H9 (cell line): ENCODE measurements at regions not wholly inside any gene's neighbourhood (a gene's known extent, or its start where the extent isn't known, plus 50 kb on each side); places are given as distances from the start of the nearest gene placed in this dataset.

ENCODE experiments used
- DNase-seq: peaks from one replicate; pipeline ENCODE4 v3.0.0-alpha.2; 2017
- H2AFZ ChIP-seq: one replicate; pipeline ENCODE4 v1.6.1; 2013; ENCODE audit warnings: mild to moderate bottlenecking, low read length, control low read depth, moderate library complexity
- H2AK5ac ChIP-seq: 2 replicates; pipeline ENCODE4 v1.6.1; 2013; ENCODE audit warnings: low read length, control low read depth, mixed read lengths; ENCODE audit not compliant: insufficient read length
- H2BK120ac ChIP-seq: one replicate; pipeline ENCODE4 v1.6.1; 2013; ENCODE audit warnings: low read depth, mild to moderate bottlenecking, low read length, control low read depth, inconsistent platforms; ENCODE audit not compliant: poor library complexity, severe bottlenecking
- H2BK12ac ChIP-seq: 2 replicates; pipeline ENCODE4 v1.6.1; 2013; ENCODE audit warnings: low read length, control low read depth, mixed read lengths, low read depth; ENCODE audit not compliant: insufficient read length
- H2BK15ac ChIP-seq: 2 replicates; pipeline ENCODE4 v1.6.1; 2013; ENCODE audit warnings: low read depth, low read length, control low read depth
- H2BK20ac ChIP-seq: one replicate; pipeline ENCODE4 v1.6.1; 2013; ENCODE audit warnings: low read depth, mild to moderate bottlenecking, low read length, control low read depth, inconsistent platforms; ENCODE audit not compliant: poor library complexity, severe bottlenecking
- H2BK5ac ChIP-seq: 2 replicates; pipeline ENCODE4 v1.6.1; 2013; ENCODE audit warnings: low read length, control low read depth, mixed read lengths; ENCODE audit not compliant: insufficient read length
- H3K14ac ChIP-seq: 2 replicates; pipeline ENCODE4 v1.6.1; 2013; ENCODE audit warnings: low read length, control low read depth; ENCODE audit not compliant: insufficient read depth
- H3K18ac ChIP-seq: 2 replicates; pipeline ENCODE4 v1.6.1; 2013; ENCODE audit warnings: low read depth, mild to moderate bottlenecking, mixed read lengths, low read length, control low read depth; ENCODE audit not compliant: insufficient read length
- H3K23ac ChIP-seq: 2 replicates; pipeline ENCODE4 v1.6.1; 2013; ENCODE audit warnings: low read length, control low read depth, mixed read lengths, low read depth; ENCODE audit not compliant: insufficient read length
- H3K23me2 ChIP-seq: 2 replicates; pipeline ENCODE4 v1.6.1; 2013; ENCODE audit warnings: low read depth, mild to moderate bottlenecking, mixed read lengths, low read length, control low read depth; ENCODE audit not compliant: insufficient read length, poor library complexity, severe bottlenecking
- H3K27ac ChIP-seq: 2 replicates; pipeline ENCODE4 v1.5.1; 2013; ENCODE audit warnings: low read length, control low read depth, mixed read lengths, low read depth; ENCODE audit not compliant: insufficient read length
- H3K27me3 ChIP-seq: 2 replicates; pipeline ENCODE4 v1.6.1; 2013; ENCODE audit warnings: low read length, control low read depth, inconsistent platforms; ENCODE audit not compliant: insufficient read depth
- H3K4ac ChIP-seq: 2 replicates; pipeline ENCODE4 v1.6.1; 2013; ENCODE audit warnings: low read depth, mild to moderate bottlenecking, control low read depth, inconsistent platforms, low read length, moderate library complexity
- H3K4me1 ChIP-seq: 2 replicates; pipeline ENCODE4 v1.6.1; 2013; ENCODE audit warnings: low read length, control low read depth, inconsistent platforms; ENCODE audit not compliant: insufficient read depth
- H3K4me2 ChIP-seq: 2 replicates; pipeline ENCODE4 v1.6.1; 2013; ENCODE audit warnings: low read length, control low read depth, mixed read lengths; ENCODE audit not compliant: insufficient read length, insufficient read depth
- H3K56ac ChIP-seq: 2 replicates; pipeline ENCODE4 v1.6.1; 2013; ENCODE audit warnings: low read depth, mild to moderate bottlenecking, mixed read lengths, low read length, control low read depth; ENCODE audit not compliant: insufficient read length
- H3K79me1 ChIP-seq: 2 replicates; pipeline ENCODE4 v1.6.1; 2013; ENCODE audit warnings: low read depth, mild to moderate bottlenecking, moderate library complexity, low read length, control low read depth, inconsistent platforms; ENCODE audit not compliant: insufficient read depth, poor library complexity, severe bottlenecking
- H3K79me2 ChIP-seq: 2 replicates; pipeline ENCODE4 v1.6.1; 2013; ENCODE audit warnings: low read length, control low read depth, inconsistent platforms; ENCODE audit not compliant: insufficient read depth
- H3K9ac ChIP-seq: 2 replicates; pipeline ENCODE4 v1.6.1; 2013; ENCODE audit warnings: low read length, control low read depth, mixed read lengths; ENCODE audit not compliant: insufficient read length; ENCODE audit errors: extremely low read depth
- H3K9me3 ChIP-seq: one replicate; pipeline ENCODE4 v1.6.1; 2013; ENCODE audit warnings: low read depth, low read length, inconsistent platforms; ENCODE audit not compliant: control insufficient read depth
- H3T11ph ChIP-seq: one replicate; pipeline ENCODE4 v1.6.1; 2013; ENCODE audit warnings: mild to moderate bottlenecking, low read length, control low read depth, inconsistent platforms
- H4K20me1 ChIP-seq: one replicate; pipeline ENCODE4 v1.6.1; 2013; ENCODE audit not compliant: control insufficient read depth, insufficient read length, insufficient read depth
- H4K5ac ChIP-seq: 2 replicates; pipeline ENCODE4 v1.6.1; 2013; ENCODE audit warnings: low read depth, mild to moderate bottlenecking, mixed read lengths, low read length, control low read depth; ENCODE audit not compliant: insufficient read length
- H4K8ac ChIP-seq: replicated peaks from 2 replicates; pipeline ENCODE4 v1.6.1; 2013; ENCODE audit warnings: low read length, control low read depth, mixed read lengths, low read depth; ENCODE audit not compliant: insufficient read length
- H4K91ac ChIP-seq: 2 replicates; pipeline ENCODE4 v1.6.1; 2013; ENCODE audit warnings: low read depth, mild to moderate bottlenecking, moderate library complexity, mixed read lengths, low read length, control low read depth; ENCODE audit not compliant: insufficient read length
- H3K27ac Mint-ChIP-seq, 3 experiments: 2 replicates in 2 of 3; 3 replicates in 1 of 3; pipeline ENCODE4 v1.8.0; 2020 to 2021; ENCODE audit warnings: mixed read lengths in 3 of 3, mild to moderate bottlenecking in 1 of 3, moderate library complexity in 1 of 3
- H3K27me3 Mint-ChIP-seq: 2 replicates; pipeline ENCODE4 v1.8.0; 2021; ENCODE audit warnings: low read depth, mild to moderate bottlenecking, moderate library complexity, mixed read lengths
- H3K36me3 Mint-ChIP-seq, 3 experiments: 2 replicates in 2 of 3; 3 replicates in 1 of 3; pipeline ENCODE4 v1.8.0; 2020 to 2021; ENCODE audit warnings: low read depth in 3 of 3, mixed read lengths in 3 of 3; ENCODE audit not compliant: insufficient read depth in 1 of 3
- H3K4me1 Mint-ChIP-seq, 2 experiments: 2 replicates each; pipeline ENCODE4 v1.8.0; 2020; ENCODE audit warnings: mixed read lengths in 2 of 2
- H3K4me3 Mint-ChIP-seq, 2 experiments: 2 replicates in 1 of 2; 3 replicates in 1 of 2; pipeline ENCODE4 v1.8.0; 2020 to 2021; ENCODE audit warnings: mild to moderate bottlenecking in 2 of 2, mixed read lengths in 2 of 2, moderate library complexity in 1 of 2
- H3K9me3 Mint-ChIP-seq, 2 experiments: 2 replicates in 1 of 2; 3 replicates in 1 of 2; pipeline ENCODE4 v1.8.0; 2020; ENCODE audit warnings: mild to moderate bottlenecking in 2 of 2, mixed read lengths in 2 of 2, moderate library complexity in 1 of 2
- TF ChIP-seq, protein P1 (sequence below): fragments of 200-600 bp; sonication (generic); conservative IDR thresholded peaks from 3 replicates; pipeline ENCODE4 v1.8.0; 2021; ENCODE audit warnings: antibody characterized with exemption, mild to moderate bottlenecking

DNA sequence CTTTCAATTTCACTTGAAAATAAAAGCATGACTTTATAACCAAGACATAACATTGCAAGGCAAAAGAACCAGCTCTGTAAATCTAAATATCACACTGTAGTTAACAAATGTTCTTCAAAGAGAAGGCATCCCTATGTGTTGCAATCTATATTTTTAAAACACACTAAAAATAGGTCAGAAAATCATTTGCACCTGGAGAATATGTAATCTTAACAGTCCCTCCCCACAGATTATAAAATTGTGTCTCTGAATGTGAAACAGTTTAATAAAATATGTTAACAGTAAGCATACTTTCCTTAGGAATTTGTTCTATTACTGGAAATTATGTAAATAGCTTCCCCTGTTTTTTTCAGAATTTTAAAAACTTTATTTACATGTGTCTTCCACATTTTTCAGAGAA, 351.9 kb downstream of the COL12A1 start:
- Histone ChIP-seq H3K23me2 (no peaks in the 10 kb centered on the region), H3K56ac (no peak overlapping the region), H2BK20ac (no peak overlapping the region), H3K27ac (no peak overlapping the region), H2BK5ac (no peak overlapping the region), H3K79me2 (no peaks in the 10 kb centered on the region), H3K4me2 (no peak overlapping the region), H3K9ac (no peak overlapping the region), H4K5ac (no peak overlapping the region), H3K4ac (no peak overlapping the region), H2AK5ac (no peak overlapping the region), H2BK12ac (no peak overlapping the region), H4K20me1 (no peaks in the 10 kb centered on the region), H3K27me3 (no peaks in the 10 kb centered on the region), H3K18ac (no peak overlapping the region), H3K14ac (no peak overlapping the region), H2AFZ (no peak overlapping the region), H3K23ac (no peak overlapping the region), H4K8ac (no peak overlapping the region), H2BK15ac (no peak overlapping the region), H3K79me1 (no peaks in the 10 kb centered on the region), H3T11ph (no peak overlapping the region), H2BK120ac (no peak overlapping the region), H4K91ac (no peak overlapping the region), H3K9me3 (no peaks in the 10 kb centered on the region), H3K4me1 (no peaks in the 10 kb centered on the region)
- no peak for DNase-seq
- Mint-ChIP-seq H3K4me3 (no peak overlapping the region), H3K9me3 (no peaks in the 10 kb centered on the region), H3K27me3 (no peaks in the 10 kb centered on the region), H3K36me3 (no peaks in the 10 kb centered on the region), H3K27ac (no peak overlapping the region), H3K4me1 (no peaks in the 10 kb centered on the region)
- TF ChIP-seq, protein P1, sequence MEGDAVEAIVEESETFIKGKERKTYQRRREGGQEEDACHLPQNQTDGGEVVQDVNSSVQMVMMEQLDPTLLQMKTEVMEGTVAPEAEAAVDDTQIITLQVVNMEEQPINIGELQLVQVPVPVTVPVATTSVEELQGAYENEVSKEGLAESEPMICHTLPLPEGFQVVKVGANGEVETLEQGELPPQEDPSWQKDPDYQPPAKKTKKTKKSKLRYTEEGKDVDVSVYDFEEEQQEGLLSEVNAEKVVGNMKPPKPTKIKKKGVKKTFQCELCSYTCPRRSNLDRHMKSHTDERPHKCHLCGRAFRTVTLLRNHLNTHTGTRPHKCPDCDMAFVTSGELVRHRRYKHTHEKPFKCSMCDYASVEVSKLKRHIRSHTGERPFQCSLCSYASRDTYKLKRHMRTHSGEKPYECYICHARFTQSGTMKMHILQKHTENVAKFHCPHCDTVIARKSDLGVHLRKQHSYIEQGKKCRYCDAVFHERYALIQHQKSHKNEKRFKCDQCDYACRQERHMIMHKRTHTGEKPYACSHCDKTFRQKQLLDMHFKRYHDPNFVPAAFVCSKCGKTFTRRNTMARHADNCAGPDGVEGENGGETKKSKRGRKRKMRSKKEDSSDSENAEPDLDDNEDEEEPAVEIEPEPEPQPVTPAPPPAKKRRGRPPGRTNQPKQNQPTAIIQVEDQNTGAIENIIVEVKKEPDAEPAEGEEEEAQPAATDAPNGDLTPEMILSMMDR, result no peak
